Subcutaneous abdominal adipose tissue (tissue), 5 donors: ENCODE measurements at regions not wholly inside any gene's neighbourhood (a gene's known extent, or its start where the extent isn't known, plus 50 kb on each side); places are given as distances from the start of the nearest gene placed in this dataset.

ENCODE experiments used
- H3K27ac ChIP-seq: one replicate; pipeline ENCODE4 v1.7.0; 2013; ENCODE audit warnings: low read depth, mild to moderate bottlenecking, inconsistent platforms, low read length, moderate library complexity
- H3K27me3 ChIP-seq, 5 donors: one replicate each; pipeline ENCODE4 v1.7.0; 2013; ENCODE audit warnings: low read length in 5 of 5, inconsistent platforms in 1 of 5; ENCODE audit not compliant: control insufficient read depth in 5 of 5, insufficient read depth in 4 of 5
- H3K36me3 ChIP-seq, 5 donors: one replicate each; pipeline ENCODE4 v1.7.0; 2013; ENCODE audit warnings: low read length in 5 of 5; ENCODE audit not compliant: control insufficient read depth in 5 of 5, insufficient read depth in 5 of 5
- H3K4me1 ChIP-seq, 5 donors: one replicate each; pipeline ENCODE4 v1.7.0; 2013; ENCODE audit warnings: low read length in 5 of 5, mild to moderate bottlenecking in 3 of 5, moderate library complexity in 1 of 5; ENCODE audit not compliant: control insufficient read depth in 5 of 5, insufficient read depth in 5 of 5
- H3K4me3 ChIP-seq, 5 donors: one replicate each; pipeline ENCODE4 v1.7.0; 2013; ENCODE audit warnings: low read length in 5 of 5, low read depth in 1 of 5
- H3K9ac ChIP-seq, 5 donors: one replicate each; pipeline ENCODE4 v1.7.0; 2013; ENCODE audit warnings: low read length in 5 of 5, mild to moderate bottlenecking in 4 of 5, moderate library complexity in 3 of 5
- H3K9me3 ChIP-seq, 5 donors: one replicate each; pipeline ENCODE4 v1.7.0; 2013; ENCODE audit warnings: low read length in 5 of 5; ENCODE audit not compliant: control insufficient read depth in 5 of 5
- donor health status: healthy.
- donor health status: healthy.
- donor health status: healthy.
- donor health status: healthy.
- donor health status: healthy.

DNA sequence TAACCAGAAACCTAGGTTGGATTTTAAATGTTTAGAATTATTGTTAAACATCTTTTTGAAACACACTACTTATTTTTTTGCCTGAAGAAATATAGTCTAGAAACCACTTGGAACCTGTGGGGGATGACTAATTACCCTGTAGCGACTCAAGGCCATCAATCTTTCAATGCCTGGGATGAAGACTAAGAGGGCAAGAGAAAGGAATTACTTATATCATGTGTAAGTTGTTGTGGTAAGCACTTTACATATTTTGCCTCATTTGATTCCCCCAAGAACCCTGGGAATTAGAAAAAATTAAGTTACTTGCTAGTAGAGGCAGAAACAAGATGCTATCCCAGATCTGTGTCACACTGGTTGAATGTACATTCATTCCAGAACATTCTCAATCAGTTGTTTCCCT is 170.9 kb upstream of the GRIA3 start:
- H3K27ac ChIP-seq: no peak overlapping the region
- no peaks in the 10 kb centered on the region for H3K27me3 ChIP-seq
- H3K9ac ChIP-seq: no peak overlapping the region
- H3K36me3 ChIP-seq: no peaks in the 10 kb centered on the region
- H3K9me3 ChIP-seq: peaks cover 0 to 4% (median 0%) of the 10 kb centered on the region in 5 donors
- H3K4me1 ChIP-seq: no peaks in the 10 kb centered on the region
- no peak overlapping the region for H3K4me3 ChIP-seq

DNA sequence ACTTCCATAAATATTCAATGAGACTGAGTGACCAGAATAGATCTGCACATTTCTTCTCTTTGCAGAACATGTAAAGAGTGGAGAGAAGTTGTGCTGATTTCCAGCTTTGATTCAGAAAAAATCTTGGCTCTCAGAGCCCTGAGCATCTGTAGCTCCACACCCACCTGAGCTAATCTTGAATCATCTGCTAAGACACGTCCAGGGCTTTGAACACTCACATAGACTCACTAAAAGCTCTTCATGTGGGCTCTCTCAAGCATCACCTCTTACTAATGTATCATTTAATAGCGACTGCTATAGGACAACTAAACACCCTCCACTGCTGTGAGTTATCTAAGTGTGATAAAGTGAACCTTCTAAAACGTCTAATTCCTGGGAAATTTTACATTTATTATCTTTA is 147.7 kb upstream of the GRIA3 start:
- no peaks in the 10 kb centered on the region for H3K27me3 ChIP-seq
- H3K9me3 ChIP-seq: no peaks in the 10 kb centered on the region
- no peaks in the 10 kb centered on the region for H3K36me3 ChIP-seq
- no peak overlapping the region for H3K4me3 ChIP-seq
- no peak overlapping the region for H3K9ac ChIP-seq
- H3K4me1 ChIP-seq: no peaks in the 10 kb centered on the region
- H3K27ac ChIP-seq: no peak overlapping the region

DNA sequence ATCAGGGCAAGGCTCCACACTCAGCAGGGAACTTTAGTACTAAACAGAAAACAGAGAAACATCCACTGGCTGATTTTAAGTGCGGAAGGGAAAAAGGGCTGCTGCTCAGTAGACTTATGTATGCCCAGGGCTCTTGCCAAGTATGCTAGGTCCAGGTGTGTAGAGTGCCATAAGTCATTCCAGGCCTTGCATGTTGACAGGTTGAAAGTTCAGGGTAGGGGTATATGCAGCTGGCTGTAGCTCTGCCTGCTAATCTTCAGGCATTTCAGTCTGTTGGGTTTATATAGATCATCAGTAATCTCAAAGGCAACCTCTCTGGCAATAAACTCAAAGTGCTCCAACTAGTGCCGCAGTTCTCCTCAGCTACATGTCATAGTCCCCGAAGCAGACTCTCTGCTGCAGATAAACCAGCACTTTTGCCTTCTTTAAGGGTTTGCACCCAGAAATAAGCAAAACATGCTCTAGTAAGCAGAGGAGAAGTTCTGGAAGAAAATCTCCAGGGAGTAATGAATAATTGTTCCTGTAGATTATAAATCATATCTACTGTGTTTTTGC is 134.9 kb upstream of the GRIA3 start:
- Histone ChIP-seq H3K36me3 (no peaks in the 10 kb centered on the region), H3K4me3 (no peak overlapping the region), H3K9ac (no peak overlapping the region), H3K27ac (no peak overlapping the region), H3K9me3 (no peaks in the 10 kb centered on the region), H3K27me3 (no peaks in the 10 kb centered on the region), H3K4me1 (peaks cover 0 to 5% (median 0%) of the 10 kb centered on the region in 5 donors)

DNA sequence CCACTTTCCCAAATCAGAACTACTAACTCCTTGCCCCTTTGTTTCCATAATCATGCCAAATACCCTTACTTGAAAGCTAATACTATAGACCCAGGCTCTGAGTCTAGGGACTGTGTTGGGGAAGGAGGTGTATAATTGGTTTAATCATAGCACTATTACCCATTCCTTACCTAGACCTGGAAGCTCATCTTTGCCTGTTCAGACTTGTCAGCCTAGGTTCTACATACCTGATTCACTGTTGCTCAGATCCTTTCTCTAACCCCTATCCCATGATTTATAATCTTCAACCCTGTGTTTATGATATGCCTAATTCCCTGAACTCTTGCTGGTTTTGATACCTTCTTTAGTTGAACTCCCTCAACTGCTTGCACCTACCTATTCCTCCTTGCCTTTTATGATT is 123.1 kb upstream of the GRIA3 start:
- H3K27me3 ChIP-seq: no peaks in the 10 kb centered on the region
- H3K4me1 ChIP-seq: no peaks in the 10 kb centered on the region
- H3K4me3 ChIP-seq: no peak overlapping the region
- no peaks in the 10 kb centered on the region for H3K9me3 ChIP-seq
- no peak overlapping the region for H3K27ac ChIP-seq
- H3K36me3 ChIP-seq: no peaks in the 10 kb centered on the region
- H3K9ac ChIP-seq: no peak overlapping the region

DNA sequence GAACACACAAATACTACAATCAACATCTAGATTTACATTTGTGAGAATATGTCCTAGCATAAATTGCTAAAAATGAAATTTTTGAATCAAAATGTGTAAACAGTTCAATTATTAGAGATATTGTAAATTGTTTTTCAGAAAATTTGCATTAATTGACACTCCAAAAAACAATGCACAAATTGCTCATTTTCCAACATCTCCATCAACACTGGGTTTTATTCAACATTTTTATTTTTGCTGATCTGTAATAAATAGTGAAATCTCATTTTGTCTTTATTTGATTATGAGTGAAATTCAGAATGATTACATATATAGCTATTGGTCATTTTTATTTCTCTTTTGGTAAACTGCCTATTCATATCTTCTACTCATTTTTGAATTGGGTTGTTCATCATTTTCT is 120.0 kb upstream of the GRIA3 start:
- H3K27ac ChIP-seq: no peak overlapping the region
- H3K9ac ChIP-seq: no peak overlapping the region
- no peaks in the 10 kb centered on the region for H3K9me3 ChIP-seq
- no peaks in the 10 kb centered on the region for H3K4me1 ChIP-seq
- no peak overlapping the region for H3K4me3 ChIP-seq
- H3K27me3 ChIP-seq: no peaks in the 10 kb centered on the region
- no peaks in the 10 kb centered on the region for H3K36me3 ChIP-seq

DNA sequence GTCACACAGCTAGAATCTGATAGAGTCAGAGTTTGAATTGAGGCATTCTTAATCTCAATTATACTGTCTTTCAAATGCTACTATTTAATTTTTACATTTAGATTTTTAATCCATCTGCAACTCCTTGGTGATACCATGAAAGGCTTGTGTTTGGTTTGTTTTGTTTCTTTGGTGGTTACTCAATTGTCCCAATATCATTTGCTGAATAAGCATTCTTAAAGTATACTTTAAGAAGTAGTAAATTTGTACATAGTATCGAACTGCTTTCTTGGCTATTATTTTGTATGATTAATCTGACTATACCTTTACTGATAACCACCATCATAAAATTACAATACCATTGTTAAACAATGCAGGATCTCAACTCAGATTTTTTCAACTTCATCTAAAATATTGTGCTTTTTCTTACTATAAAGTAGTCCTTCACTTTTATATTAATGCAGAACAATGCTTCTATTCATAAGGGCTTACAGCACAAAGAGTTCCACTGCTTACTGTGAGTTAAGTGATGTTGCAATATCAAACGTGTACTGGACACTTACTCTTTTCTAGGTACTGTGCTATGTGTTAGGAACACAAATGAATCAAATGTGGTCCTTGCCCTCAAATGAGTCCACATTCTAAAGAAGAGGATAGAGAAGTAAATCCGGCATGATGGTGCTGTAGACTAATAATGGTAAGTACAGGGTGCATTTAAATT is 111.2 kb upstream of the GRIA3 start:
- Histone ChIP-seq H3K4me1 (peaks cover 0 to 9% (median 0%) of the 10 kb centered on the region in 5 donors), H3K27ac (no peak overlapping the region), H3K36me3 (no peaks in the 10 kb centered on the region), H3K4me3 (no peak overlapping the region), H3K9ac (no peak overlapping the region), H3K9me3 (no peaks in the 10 kb centered on the region), H3K27me3 (no peaks in the 10 kb centered on the region)

DNA sequence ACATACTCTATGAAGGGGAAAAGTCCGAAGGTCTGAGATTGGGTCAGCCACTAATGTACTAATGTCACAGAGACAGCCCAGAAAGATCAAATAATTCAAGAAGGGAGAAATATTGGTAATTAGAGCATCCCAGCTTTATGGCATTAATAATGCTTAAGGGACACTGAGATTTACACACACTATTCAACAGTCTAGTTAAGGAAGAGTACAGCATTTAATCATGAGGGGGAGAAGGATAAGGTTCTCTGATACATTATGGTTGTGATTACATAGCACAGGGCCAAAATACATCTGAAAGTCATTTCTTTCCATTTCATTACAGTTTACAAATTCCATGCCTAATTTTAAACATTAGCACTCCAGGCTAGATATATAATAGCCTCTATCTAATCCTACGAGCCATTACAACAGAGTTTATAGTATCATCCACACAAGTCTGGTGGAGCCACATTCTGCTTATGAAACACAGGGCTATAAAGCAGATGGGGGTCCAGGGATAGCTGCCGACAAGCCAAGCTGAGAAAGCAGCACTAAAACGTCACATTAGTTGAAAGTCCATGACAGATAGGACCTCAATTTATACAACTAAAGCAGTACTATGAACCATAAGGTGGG is 108.0 kb upstream of the GRIA3 start:
- H3K4me3 ChIP-seq: no peak overlapping the region
- H3K27ac ChIP-seq: no peak overlapping the region
- no peaks in the 10 kb centered on the region for H3K36me3 ChIP-seq
- H3K4me1 ChIP-seq: peaks cover 0 to 16% (median 0%) of the 10 kb centered on the region in 5 donors
- H3K9ac ChIP-seq: no peak overlapping the region
- no peaks in the 10 kb centered on the region for H3K27me3 ChIP-seq
- H3K9me3 ChIP-seq: no peaks in the 10 kb centered on the region

DNA sequence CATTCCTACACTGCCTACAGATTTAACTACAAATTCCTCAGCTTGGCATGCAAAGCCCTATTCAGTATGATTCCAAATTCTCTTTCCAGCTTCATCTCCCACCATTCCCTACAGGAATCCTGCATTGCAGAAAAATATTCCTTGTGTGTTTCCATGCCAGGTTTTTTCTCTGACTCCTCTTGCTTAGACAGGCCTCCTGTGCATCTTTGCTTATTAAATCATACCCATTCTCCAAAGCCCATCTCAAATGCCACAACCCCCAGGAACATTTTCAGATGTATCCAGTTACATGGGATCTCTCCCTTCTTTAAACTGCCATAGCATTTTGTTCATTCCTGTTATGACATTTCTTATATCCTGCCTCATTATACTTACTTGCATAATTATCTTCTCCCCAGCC is 106.4 kb upstream of the GRIA3 start:
- Histone ChIP-seq H3K9me3 (no peaks in the 10 kb centered on the region), H3K9ac (no peak overlapping the region), H3K27me3 (no peaks in the 10 kb centered on the region), H3K4me1 (peaks cover 0 to 16% (median 0%) of the 10 kb centered on the region in 5 donors), H3K4me3 (no peak overlapping the region), H3K27ac (no peak overlapping the region), H3K36me3 (no peaks in the 10 kb centered on the region)

DNA sequence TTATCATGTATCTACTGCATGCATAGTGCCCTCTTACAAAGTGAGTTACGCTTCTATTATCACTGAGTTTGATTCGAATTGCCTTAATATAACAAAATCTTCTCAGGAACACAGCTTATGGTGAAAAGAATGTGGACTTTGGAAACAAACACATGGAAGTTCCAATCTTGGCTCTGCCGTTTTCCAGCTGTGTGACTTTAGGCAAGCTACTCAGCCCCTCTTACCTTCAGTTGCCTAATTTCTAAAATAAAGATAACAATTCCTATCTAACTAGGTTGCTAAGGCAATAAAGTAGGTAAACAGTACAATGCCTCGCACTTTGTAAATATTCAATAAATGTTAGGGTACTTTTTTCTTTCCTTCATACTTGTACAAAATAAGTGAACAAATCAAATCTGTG is 104.0 kb upstream of the GRIA3 start:
- no peaks in the 10 kb centered on the region for H3K36me3 ChIP-seq
- H3K9ac ChIP-seq: no peak overlapping the region
- H3K27me3 ChIP-seq: no peaks in the 10 kb centered on the region
- no peaks in the 10 kb centered on the region for H3K9me3 ChIP-seq
- H3K4me1 ChIP-seq: peaks cover 0 to 22% (median 0%) of the 10 kb centered on the region in 5 donors
- no peak overlapping the region for H3K4me3 ChIP-seq
- no peak overlapping the region for H3K27ac ChIP-seq

DNA sequence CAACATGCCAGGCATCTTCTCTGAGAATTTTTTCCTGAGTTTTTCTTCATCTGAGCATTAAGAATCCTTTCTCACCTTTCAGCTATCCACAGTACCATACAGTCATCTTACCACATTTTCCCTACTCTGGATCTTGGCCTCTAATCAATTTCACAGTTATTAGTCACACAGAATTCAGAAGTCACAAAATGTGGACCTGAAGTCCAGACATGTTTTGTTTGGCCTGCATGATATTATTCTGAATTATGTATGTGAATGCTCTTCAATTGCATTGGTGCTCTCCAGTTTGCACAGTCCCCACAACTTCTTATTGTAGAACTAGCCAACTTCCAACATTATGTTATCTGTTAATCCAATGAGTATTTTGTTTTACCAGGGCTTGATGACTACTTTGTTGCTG is 102.3 kb upstream of the GRIA3 start:
- Histone ChIP-seq H3K9ac (no peak overlapping the region), H3K4me3 (no peak overlapping the region), H3K27ac (no peak overlapping the region), H3K9me3 (peaks cover 0 to 3% (median 0%) of the 10 kb centered on the region in 5 donors), H3K36me3 (no peaks in the 10 kb centered on the region), H3K4me1 (peaks cover 0 to 35% (median 4%) of the 10 kb centered on the region in 5 donors), H3K27me3 (no peaks in the 10 kb centered on the region)
